HG03045 (cell line): ENCODE measurements at regions not wholly inside any gene's neighbourhood (a gene's known extent, or its start where the extent isn't known, plus 50 kb on each side); places are given as distances from the start of the nearest gene placed in this dataset.

Experiments
- ATAC-seq: cut with Tn5 transposase; IDR thresholded peaks from one replicate; pipeline ENCODE4 v1.9.1; 2021; ENCODE audit warnings: mild to moderate bottlenecking, moderate library complexity; ENCODE audit not compliant: unreplicated experiment

- no peak for ATAC-seq
Observed at GRCh38 chr4:140809676-140810075, 53.5 kb upstream of the TBC1D9 start.

- ATAC-seq: peak; percentile 4
Observed at GRCh38 chr4:140808256-140808655, 52.1 kb upstream of the TBC1D9 start.

GRCh38 chr4:140807491-140808252 is 51.5 kb upstream of the TBC1D9 start:
- peak; percentile 72 for ATAC-seq

GRCh38 chr4:140806163-140806562 is 50.0 kb upstream of the TBC1D9 start:
- ATAC-seq: peak; percentile 70
